NCI-H2171 treated with DMSO at 0.1 percent for 48 hours (cell line): ENCODE measurements at regions not wholly inside any gene's neighbourhood (a gene's known extent, or its start where the extent isn't known, plus 50 kb on each side); places are given as distances from the start of the nearest gene placed in this dataset.

Source experiments
- DNase-seq: peaks from one replicate; lab custom pipeline; 2025; lab: John Stamatoyannopoulos, UW

DNA sequence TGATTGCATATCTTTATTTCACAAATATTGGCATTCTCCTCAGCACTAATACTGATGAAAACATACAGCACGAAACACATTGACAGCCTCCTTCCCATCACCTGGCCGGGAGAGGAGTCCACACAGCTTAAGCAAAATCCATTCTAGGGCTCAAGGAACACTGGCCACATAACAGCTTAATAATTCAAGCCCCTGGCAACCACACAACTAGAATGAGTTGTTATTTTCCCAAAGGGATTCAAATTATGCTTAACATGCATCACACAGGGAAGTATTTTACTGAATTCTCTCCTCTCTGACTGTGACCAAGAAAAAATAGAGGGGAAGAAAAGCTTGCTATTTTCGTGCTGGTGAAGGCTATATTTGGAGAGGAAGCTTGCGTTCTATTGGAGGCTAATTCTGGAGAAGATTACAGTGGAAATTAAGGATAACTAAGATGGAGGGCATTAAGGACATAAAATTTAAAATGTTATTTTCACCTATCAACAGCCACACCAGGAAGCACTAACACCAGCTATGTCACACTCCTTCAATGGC lies 198.5 kb downstream of the ADGRG6 start:
- DNase-seq: no peak

DNA sequence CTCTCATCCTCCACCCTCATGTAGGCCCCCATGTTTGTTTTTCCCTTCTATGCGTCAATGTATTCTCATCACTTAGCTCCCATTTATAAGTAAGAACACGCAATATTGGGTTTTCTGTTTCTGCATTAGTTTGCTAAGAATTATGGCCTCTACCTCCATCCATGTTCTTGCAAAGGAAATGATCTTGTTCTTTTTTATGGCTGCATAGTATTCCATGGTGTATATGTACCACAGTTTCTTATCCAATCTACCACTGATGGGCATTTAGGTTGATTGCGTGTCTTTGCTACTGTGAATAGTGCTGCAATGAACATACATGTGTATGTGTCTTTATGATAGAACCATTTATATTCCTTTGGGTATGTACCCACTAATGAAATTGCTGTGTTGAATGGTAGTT lies 200.0 kb downstream of the ADGRG6 start:
- DNase-seq: no peak

DNA sequence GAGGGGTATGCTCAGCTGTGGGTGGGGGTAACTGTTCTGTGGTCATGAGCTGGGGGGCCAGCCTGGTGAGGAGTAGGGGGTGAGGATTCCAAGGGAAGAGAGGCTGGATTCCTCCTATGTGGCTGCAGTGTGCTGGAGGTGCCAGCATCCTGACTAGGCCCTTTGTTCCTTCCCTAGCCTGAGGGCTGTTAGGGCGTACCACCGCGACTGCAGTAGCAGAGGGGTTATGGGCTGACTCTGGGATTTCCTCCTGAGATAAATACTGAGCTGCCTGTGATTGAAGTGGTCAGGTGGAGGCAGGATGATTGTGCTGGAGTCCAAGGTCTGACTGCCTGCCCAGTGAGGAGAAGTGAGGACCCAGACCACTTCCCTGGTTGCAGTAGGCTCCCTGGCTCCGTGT lies 205.3 kb downstream of the ADGRG6 start:
- DNase-seq: no peak

DNA sequence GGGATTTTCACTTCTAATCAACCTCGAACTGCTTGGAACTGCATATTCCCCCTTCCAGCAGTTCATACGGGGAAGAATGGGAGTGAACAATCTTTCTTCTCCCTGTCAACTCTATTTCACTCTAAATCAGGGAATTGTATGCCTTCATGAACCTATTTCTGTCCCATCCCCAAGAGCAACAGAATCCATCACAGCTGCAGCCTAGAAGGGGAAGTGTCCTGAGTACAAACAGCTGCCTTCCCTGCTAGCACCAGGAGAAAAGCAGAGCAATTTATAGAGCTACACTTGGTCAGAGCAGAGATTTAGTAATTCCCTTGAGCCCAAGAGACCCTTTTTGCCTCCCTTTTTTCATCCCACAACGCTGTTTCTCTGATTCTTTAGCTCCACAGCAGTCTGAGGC lies 208.4 kb downstream of the ADGRG6 start:
- DNase-seq: no peak

DNA sequence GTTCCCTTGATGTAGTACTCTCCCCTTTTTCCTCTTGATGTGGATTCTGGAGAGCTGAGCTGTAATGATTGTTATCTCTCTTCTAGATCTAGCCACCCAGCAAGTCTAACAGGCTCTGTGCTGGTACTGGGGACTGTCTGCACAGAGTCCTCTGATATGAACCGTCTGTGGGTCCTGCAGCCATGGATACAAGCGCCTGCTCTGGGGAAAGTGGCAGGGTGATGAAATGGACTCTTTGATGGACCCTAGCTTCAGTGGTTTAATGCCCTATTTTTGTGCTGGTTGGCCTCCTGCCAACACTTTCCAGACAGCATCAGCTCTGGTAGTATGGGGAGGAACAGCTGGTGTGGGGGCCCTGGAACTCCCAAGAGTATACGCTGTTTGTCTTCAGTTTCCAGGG lies 216.3 kb downstream of the ADGRG6 start:
- DNase-seq: peak; percentile 97

DNA sequence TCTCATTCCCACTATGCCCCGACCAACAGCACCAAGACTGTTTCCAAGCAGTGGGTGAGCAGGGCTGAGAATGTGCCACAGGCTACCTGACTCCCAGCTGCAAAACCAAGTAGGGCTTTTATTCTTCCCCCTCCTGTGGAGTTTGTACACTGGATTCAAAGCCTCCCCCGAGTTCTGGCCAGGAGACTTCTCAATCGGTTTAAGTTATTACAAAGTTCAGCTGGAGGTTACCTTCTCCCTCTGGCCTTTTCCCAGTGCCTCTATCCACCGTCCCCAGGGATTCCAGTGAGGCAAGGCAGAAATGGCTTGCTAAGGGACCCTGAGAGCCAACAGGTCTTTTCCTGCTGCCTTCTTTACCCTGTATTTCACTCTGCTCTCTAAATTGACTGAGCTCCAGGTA lies 217.0 kb downstream of the ADGRG6 start:
- peak; percentile 75 for DNase-seq

DNA sequence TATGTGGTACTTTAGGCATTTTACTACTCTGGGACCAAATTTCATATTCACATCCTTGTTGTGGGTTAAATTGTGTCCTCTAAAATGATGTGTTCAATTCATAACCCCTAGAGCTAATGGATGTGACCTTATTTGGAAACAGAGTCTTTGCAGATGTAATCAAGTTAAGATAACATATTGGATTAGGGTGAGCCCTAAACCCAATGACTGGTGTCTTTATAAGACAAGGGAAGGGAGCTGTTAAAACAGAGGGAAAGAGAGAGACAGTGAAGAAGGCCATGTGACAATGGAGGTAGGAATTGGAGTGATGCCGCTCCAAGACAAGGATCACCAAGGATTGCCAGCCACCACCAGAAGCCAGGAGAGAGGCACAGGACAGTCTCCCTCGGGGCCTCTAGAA lies 220.0 kb downstream of the ADGRG6 start:
- no peak for DNase-seq

DNA sequence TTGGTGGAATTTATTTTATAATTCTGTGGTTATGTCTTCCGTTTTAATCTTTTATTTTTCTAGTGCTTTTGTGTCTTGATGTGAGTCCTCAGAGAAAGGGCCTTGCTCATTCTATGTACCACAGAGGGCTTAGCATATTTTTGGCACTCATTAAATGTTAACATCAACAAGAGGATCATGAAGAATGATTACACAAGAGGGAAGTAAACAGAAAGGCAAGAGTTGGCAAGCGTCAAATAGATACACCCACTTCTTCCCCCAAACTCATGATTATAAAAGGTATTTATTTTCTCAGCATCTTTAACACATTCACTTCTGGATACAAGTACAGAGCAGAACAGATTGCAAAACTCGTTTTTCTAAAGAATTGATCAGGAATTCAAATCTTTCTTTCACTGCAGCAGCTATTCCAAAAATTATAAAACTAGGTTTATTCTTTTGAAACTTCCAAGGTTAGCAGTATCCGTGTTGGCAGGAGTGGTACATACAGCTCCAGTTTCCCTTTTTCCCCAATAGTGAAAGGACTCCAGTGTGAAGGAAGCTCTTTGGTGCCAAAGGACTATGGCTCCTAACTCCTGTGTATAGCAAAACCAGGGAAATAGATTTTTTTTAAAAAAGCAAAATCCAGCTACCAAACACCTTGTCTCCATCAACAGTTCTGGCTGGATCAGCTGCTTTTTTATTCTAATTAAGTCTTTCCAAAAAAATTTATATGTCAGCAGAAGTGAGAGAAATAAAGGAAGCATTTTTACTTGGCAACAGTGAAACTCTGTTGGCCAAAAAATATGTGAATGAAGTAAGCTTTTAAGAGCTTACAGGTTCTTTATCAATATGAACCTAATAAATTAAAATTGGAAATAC lies 221.9 kb downstream of the ADGRG6 start:
- no peak for DNase-seq

DNA sequence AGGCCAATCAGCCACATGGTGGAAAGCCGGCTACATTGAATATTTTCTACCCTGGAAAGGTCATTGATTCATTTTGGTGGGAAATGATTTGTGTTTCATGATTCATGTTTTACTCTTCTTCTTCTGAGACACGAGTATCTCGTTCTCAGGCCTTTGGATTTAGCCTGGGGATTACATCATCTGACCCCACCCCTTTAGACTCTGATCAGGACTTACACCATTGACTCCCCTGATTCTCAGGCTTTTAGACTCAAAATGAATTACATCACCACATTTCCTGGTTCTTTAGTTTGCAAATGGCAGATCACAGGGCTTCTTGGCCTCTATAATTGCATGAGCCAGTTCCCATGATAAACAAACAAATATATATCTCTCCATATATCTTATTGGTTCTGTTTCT lies 228.8 kb downstream of the ADGRG6 start:
- DNase-seq: no peak

DNA sequence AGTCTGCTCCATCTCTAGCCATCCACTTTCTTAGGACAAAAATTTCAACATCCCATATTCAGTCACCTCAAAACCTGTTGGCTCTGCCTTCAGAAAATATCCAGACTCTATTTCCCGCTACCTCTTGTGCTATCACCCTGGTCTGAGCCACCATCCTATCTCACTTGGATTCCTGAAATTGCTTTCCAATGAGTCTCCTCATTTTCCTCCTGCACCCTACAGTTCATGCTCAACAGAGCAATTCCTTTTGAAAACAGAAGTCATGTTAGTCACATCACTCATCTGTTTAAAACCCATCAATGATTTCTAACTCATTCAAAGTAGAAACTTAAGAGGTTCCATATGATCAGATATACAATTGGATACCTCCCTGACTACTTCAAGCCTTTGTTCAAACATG lies 229.9 kb downstream of the ADGRG6 start:
- no peak for DNase-seq

DNA sequence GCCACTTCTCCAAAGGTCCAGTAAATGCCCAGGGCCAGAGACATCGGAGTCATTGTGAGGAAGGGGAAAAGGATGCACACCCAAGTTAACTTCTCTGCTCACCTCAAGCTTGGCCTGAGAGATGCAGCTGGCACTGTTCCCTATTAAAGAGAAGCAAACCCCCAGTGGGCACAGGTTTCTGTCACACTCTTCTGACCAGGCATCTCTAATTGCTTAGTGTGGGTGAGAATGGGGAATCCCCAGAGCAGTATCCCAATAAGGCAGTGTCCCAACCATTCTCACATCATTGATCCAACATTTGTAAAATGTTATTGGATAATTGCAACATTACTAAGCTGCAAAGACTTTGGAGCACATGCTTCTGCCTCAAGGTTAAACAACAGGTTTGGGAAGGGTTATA lies 232.3 kb downstream of the ADGRG6 start:
- no peak for DNase-seq

DNA sequence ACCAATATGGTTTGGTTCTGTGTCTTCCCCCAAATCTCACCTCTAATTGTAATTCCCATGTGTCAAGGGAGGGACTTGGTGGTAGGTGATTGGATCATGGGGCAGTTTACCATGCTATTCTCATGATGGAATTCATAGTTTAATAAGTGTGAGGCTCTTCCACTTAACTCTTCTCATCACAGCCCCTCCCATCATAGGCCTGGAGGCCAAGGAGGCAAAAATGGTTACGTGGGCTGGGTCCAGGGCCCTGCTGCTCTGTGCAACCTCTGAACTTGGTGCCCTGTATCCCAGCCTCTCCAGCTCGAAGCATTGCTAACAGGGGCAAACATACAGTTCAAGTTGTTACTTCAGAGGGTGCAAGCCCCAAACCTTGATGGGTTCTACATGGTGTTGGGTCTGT lies 232.7 kb downstream of the ADGRG6 start:
- no peak for DNase-seq

DNA sequence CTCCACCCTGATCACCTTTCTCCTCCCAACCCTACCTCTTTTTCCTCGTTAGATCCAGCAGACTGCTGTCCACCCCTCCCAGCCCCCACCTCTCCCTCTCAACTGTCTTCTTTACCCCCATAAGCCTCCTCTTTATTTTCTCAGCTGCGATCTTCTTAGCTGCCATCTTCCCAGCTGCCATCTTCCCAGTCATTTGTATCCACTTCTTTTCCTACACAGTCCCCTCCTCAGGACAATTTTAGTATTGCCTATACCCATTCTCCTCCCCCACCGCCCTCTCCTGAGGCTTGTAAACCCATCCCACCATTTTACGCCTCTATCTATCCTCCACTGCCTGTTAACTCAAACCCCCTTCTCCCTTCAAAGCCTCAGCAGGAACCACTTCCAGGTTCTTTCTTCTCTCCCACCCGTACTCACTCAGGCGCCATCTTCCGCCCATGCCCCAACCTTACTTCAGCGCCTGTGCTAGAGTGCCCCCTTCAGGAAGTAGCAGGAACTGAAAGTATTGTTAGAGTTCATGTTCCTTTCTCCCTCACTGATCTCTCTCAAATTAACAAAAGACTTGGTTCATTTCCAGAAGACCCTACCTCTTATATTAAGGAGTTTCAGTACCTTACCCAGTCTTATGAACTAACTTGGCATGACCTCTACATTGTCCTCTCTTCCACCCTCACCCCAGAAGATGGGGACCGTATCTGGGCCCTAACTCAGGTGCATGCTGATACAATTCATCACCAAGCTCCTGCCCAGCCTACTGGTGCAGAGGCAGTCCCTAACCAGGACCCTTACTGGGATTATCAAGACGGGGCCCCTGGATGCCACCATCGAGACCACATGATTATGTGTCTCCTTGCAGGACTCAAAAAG lies 236.0 kb downstream of the ADGRG6 start:
- peak; percentile 12 for DNase-seq

DNA sequence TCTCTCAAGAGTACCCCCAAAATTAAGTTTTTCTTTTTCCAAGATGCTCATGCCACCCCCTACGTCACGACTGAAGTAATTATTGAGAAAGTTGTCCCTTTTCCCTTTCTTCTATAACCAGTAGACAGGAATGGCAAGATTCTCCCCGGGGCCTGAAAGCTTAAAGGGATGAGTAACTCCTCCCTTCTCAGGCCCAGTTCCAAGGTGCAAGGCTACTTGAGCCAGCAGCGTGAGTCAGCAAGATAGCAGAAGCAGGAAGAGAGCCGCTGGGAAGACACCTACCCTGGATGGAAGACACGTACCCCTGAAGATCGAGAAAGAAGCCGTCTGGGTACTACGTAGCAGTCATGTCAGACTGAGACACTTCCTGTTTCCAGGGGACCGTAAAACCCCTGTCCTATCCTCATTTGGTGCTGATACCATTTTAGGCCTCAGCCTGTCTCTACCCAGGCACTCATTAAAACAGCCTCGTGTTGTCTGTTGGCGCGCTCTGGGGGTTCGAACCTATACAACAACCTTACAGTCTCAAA lies 241.0 kb downstream of the ADGRG6 start:
- no peak for DNase-seq

DNA sequence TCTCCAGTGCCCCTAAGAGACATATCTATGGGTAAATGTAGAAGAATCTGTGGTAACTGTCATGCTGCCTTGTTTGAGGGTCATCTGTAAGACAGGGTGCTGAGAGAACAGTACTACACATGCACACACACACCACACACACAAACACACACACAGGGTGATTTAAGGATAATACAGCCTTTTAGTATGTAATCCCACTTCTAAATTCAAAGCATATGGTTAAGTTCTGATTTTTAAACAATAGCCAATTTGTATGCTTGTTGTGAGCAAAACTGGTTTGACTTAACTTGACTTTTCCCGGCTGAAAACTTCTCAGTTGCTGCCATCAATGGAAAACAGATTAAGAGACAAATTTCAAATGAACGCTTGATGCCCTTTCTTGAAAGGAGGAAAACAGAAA lies 241.8 kb downstream of the ADGRG6 start:
- no peak for DNase-seq

DNA sequence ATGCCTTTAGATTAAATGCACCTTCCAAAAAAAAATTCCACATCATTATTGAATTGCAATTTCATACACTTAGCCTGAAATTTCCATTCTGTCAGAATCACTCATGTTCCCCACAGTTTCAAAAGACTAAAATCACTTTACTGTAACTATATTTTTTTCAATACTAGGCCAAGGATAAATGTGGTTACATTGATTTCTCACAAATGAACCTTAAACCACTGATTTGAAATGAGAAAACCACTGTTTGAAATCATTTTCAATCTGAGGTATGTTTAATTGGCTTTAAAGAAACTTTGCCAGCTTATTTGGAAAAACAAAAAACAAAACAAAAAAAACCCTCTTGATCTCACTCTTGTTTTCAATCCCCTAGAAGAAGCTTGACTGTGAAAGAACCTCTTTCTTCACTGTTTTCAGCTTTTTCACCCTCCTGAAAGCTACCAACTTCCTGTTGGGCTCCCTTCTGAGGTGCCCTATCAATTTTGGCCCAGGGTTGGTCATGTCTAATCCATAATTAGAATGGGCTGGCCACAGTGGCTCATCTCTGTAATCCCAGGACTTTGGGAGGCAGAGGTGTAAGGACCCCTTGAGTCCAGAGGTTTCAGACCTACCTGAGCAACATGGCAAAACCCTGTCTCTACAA lies 242.5 kb downstream of the ADGRG6 start:
- no peak for DNase-seq

DNA sequence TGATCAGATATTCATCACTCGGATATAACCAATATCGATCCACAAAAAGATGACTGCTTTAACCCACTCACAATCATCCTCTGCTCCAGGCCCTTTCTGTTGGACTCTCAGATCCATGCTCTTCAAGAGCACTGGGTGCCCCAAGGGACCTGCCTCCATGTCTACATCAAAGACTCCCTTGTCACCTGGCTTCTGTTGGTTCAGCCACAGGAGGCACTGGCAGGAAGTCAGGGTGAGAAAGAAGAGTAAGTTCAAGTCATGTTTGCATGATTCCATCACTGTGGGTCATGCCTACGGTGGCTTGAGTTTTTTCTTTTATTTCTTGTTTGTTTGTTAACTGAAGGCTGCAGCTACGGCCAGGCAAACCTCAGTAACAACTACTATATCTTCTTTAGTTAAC lies 243.3 kb downstream of the ADGRG6 start:
- no peak for DNase-seq

DNA sequence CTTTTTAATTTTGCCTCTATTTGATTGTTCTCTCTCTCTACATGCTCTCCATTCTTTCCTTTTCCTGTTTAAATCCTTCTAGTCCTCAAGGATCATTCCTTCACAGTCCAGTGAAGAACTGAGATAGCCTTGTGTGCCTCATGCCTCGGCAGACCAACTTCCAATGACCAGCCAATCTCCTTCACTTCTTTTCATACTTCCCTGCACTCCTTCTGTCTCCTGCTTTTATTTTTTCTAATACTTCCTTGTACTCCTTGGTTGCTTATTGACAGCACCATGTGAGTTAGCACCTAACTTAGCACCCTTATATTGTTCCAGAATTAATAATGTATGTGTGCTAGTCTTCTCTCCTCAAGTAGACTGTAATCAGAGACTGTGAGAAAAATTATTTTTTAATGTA lies 246.8 kb downstream of the ADGRG6 start:
- DNase-seq: no peak

DNA sequence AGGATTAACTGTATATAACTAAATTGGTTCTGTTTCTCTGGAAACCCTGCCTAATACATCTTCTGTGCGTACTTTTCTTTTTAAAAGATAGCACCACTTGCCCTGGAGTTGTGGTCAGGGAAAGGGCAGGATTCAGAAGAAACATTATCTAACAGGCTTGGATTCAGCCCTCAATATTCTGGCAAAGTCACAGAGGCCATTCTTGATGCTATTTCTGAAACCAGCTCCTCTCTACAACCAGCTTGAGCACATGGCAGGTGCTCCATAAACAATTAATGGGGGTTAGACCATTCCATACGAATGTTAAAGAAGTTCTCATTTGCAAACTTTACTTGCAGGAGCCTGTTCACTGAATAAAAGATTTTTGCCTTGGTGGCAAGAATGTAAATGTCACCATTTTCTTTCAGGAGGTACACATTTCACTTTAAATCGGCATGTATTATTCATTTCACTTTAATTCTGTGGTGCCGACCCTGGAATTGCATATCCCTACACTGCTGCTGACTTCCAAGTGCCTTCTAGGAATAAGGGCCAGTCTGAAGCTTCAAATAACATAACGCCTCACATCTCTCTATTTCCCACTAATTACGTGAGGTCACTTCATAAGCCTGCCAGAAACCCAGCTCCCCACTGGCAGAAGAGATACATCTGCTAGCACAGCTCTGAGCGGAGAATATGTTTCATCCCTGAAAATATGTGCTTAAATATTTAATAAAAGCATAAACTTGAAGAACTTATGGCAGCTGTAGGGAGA lies 248.7 kb downstream of the ADGRG6 start:
- DNase-seq: no peak

DNA sequence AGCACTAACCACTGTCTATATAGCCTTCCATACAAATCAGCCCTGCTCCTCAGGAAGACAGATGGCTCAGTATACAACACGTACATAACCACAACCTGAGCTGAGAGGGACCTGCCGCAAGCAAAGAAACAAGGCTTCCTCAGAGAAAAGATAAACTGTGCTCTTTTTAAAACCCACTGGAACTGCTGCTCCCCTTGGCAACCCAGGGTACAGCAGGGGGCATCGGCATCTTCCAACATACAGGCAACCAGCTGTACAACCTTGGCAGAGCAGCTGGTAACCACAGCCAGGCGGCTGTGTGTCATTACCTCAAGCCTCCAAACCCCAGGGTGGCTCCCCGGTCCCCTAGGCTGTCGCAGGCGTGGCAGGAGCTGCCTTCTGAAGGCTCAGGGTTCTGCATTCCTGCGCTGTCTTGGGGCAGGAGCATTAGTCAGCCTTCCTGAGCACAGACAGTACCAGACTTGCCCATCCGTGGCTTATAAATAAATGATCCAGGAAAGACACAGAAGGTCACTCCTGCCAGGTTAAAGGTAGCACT lies 249.5 kb downstream of the ADGRG6 start:
- peak; percentile 82 for DNase-seq

DNA sequence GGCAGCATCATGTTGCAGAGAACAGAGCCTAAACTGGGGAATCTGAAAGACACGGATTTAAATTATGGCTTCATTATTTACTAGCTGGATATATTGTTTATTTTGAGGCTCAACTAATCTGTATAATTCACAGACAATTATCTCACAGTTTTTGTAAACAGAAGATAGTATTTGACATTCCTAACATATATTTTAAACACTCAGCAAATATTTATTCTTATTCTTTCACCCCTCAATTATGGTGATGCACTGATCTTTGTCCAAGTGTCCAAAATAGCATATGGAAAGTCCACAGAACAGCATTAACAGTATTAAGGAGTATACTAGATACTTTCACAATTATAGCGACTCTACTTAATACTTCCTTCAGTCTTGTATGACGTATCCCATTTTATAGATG lies 257.0 kb downstream of the ADGRG6 start:
- DNase-seq: no peak
